ENCODE measurements at regions not wholly inside any gene's neighbourhood (a gene's known extent, or its start where the extent isn't known, plus 50 kb on each side); places are given as distances from the start of the nearest gene placed in this dataset.

DNA sequence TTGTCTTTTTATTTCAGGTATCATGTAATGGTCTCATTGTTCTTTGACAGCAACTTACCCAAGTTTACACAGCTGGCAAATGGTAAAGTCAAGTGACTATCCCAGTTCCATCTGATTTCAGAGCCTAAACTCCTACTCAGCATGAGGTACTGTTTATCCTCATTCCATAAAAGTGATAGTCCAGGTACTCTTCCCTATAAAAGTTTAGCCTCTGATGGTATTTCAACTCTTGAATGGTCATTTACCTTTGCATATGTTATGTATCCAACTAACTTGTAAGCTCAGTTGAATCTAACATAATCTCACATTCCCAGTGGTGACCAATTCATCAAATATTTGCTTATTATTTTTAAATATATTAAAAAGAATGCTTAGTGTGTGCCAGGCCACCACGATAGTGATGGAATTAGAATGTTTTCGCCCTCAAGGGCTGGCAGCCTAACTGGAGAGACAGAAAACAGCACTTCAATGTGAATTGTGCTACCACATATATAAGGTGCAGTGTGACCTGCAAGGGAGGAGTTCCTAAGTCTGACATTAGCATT lies 307.1 kb downstream of the CTH start:
- no peak overlapping the region for H3K27ac Mint-ChIP-seq
- no peak overlapping the region for H2AFZ ChIP-seq (replicated peaks)
- DNase-seq (ENCODE audit: low spot score) = no peak

DNA sequence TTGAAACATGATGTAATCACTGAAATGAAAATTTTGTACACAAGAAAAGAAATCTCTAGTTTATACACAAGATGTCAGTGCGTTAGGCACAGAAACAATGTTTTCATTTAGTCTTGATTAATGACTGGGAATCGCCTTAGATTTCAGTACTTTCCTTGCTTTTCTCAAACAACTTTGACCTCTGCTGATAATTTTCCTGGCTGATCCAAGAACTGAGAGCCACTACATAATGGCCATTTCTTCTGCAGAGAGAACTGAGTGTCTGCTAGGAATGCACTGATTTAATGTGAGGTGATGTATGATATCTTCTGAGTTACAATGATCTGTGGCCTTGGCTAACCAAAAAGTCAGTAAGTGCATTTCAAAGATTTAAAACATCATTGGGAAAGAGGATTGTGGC lies 308.1 kb downstream of the CTH start:
- no peaks in the 10 kb centered on the region for H3K4me1 Mint-ChIP-seq
- no peak overlapping the region for H2AFZ ChIP-seq (replicated peaks)
- DNase-seq (ENCODE audit: low spot score) = no peak
- no peak overlapping the region for H3K4me3 ChIP-seq
- no peaks in the 10 kb centered on the region for H3K9me3 ChIP-seq (ENCODE audit: low read depth)
- H3K27me3 ChIP-seq = no peaks in the 10 kb centered on the region
- H3K36me3 Mint-ChIP-seq = no peaks in the 10 kb centered on the region
- no peaks in the 10 kb centered on the region for H3K36me3 ChIP-seq
- H3K27ac ChIP-seq = no peak overlapping the region
- H4K20me1 ChIP-seq (ENCODE audit: low read depth) = no peaks in the 10 kb centered on the region
- H3F3A ChIP-seq (ENCODE audit: low read depth) = no peaks in the 10 kb centered on the region
- no peak for TF ChIP-seq EZH2 (IDR thresholded peaks at IDR 0.05)
- no peak overlapping the region for H3K4me3 Mint-ChIP-seq
- H3K27ac Mint-ChIP-seq = no peak overlapping the region
- no peaks in the 10 kb centered on the region for H3K27me3 Mint-ChIP-seq (ENCODE audit: insufficient read depth, low read depth)
- H3K9ac ChIP-seq = no peak overlapping the region
- H3K4me2 ChIP-seq = no peak overlapping the region
- H3K9me3 Mint-ChIP-seq = no peaks in the 10 kb centered on the region
- no peaks in the 10 kb centered on the region for H3K4me1 ChIP-seq
- H3K79me2 ChIP-seq (ENCODE audit: low read depth) = no peaks in the 10 kb centered on the region

More for the DNA sequence above, 307.1 kb downstream of the CTH start:
- Histone ChIP-seq H3F3A (ENCODE audit: low read depth) (no peaks in the 10 kb centered on the region), H3K4me1 (no peaks in the 10 kb centered on the region), H3K4me2 (no peak overlapping the region), H3K4me3 (no peak overlapping the region), H3K9ac (no peak overlapping the region), H3K27me3 (no peaks in the 10 kb centered on the region), H3K9me3 (ENCODE audit: low read depth) (no peaks in the 10 kb centered on the region), H3K79me2 (ENCODE audit: low read depth) (no peaks in the 10 kb centered on the region), H3K27ac (no peak overlapping the region), H3K36me3 (no peaks in the 10 kb centered on the region), H4K20me1 (ENCODE audit: low read depth) (no peaks in the 10 kb centered on the region)
- TF ChIP-seq EZH2 (IDR thresholded peaks at IDR 0.05) (no peak), EZH2phosphoT487 (IDR thresholded peaks at IDR 0.05) (no peak)
- TF ChIP-seq, protein P1, sequence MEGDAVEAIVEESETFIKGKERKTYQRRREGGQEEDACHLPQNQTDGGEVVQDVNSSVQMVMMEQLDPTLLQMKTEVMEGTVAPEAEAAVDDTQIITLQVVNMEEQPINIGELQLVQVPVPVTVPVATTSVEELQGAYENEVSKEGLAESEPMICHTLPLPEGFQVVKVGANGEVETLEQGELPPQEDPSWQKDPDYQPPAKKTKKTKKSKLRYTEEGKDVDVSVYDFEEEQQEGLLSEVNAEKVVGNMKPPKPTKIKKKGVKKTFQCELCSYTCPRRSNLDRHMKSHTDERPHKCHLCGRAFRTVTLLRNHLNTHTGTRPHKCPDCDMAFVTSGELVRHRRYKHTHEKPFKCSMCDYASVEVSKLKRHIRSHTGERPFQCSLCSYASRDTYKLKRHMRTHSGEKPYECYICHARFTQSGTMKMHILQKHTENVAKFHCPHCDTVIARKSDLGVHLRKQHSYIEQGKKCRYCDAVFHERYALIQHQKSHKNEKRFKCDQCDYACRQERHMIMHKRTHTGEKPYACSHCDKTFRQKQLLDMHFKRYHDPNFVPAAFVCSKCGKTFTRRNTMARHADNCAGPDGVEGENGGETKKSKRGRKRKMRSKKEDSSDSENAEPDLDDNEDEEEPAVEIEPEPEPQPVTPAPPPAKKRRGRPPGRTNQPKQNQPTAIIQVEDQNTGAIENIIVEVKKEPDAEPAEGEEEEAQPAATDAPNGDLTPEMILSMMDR (IDR thresholded peaks at IDR 0.05) = no peak
- Mint-ChIP-seq H3K4me3 (no peak overlapping the region), H3K27me3 (ENCODE audit: insufficient read depth, low read depth) (no peaks in the 10 kb centered on the region), H3K4me1 (no peaks in the 10 kb centered on the region), H3K36me3 (no peaks in the 10 kb centered on the region), H3K9me3 (no peaks in the 10 kb centered on the region)

DNA sequence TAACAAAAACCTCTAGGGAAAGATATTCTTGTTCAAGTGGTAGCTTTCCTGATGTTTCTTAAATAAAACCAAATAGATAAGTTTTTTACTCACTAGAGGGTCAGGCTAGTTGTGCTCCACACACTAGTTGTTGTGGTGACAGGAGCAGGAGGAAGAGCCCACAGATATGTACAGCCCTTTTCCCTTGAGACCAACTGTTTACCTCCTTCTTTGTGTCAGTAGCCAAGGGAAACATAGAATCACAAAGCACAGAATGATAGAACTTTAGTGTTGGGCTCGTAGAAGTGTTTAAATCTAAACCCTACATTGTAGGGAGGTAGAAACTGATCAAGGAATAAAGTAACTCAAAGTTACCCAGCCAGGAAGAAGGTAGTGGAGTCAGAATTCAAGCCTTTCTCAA lies 309.0 kb downstream of the CTH start:
- Histone ChIP-seq H3K4me2 (no peak overlapping the region), H3K4me3 (no peak overlapping the region), H3K27ac (no peak overlapping the region), H3F3A (ENCODE audit: low read depth) (no peaks in the 10 kb centered on the region), H2AFZ (replicated peaks) (no peak overlapping the region), H4K20me1 (ENCODE audit: low read depth) (no peaks in the 10 kb centered on the region), H3K4me1 (no peaks in the 10 kb centered on the region), H3K9ac (no peak overlapping the region), H3K79me2 (ENCODE audit: low read depth) (no peaks in the 10 kb centered on the region), H3K27me3 (no peaks in the 10 kb centered on the region), H3K9me3 (ENCODE audit: low read depth) (no peaks in the 10 kb centered on the region), H3K36me3 (no peaks in the 10 kb centered on the region)
- Mint-ChIP-seq H3K27ac (no peak overlapping the region), H3K9me3 (peaks cover 1% of the 10 kb centered on the region), H3K4me1 (no peaks in the 10 kb centered on the region), H3K27me3 (ENCODE audit: insufficient read depth, low read depth) (no peaks in the 10 kb centered on the region), H3K36me3 (no peaks in the 10 kb centered on the region), H3K4me3 (no peak overlapping the region)
- TF ChIP-seq, protein P1 (IDR thresholded peaks at IDR 0.05) = no peak
- no peak for DNase-seq (ENCODE audit: low spot score)

DNA sequence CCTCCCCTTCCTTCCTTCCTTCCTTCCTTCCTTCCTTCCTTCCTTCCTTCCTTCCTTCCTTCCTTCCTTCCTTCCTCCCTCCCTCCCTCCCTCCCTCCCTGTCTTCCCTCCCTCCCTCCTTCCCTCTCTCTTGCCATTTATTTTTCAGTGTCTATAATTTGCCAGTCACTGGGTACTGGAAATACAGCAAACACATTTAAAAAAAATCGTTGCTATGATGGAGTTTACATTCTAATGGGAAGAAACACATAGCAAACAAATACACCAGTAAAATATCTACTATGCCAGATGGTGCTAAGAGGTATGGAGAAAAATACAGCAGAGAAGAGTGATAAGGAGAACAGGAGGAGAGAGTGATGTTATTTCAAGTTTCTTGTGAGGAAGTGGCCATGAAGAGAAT lies 309.5 kb downstream of the CTH start:
- Histone ChIP-seq H3K27ac (no peak overlapping the region), H3K4me3 (no peak overlapping the region), H2AFZ (replicated peaks) (no peak overlapping the region), H3K27me3 (no peaks in the 10 kb centered on the region), H3K4me1 (no peaks in the 10 kb centered on the region), H3K4me2 (no peak overlapping the region), H3K36me3 (no peaks in the 10 kb centered on the region), H3K9me3 (ENCODE audit: low read depth) (no peaks in the 10 kb centered on the region), H3K79me2 (ENCODE audit: low read depth) (no peaks in the 10 kb centered on the region), H4K20me1 (ENCODE audit: low read depth) (no peaks in the 10 kb centered on the region), H3K9ac (no peak overlapping the region), H3F3A (ENCODE audit: low read depth) (no peaks in the 10 kb centered on the region)
- H3K36me3 Mint-ChIP-seq = no peaks in the 10 kb centered on the region
- no peak overlapping the region for H3K4me3 Mint-ChIP-seq
- TF ChIP-seq, protein P1 (IDR thresholded peaks at IDR 0.05) = no peak
- TF ChIP-seq EZH2 (IDR thresholded peaks at IDR 0.05) = no peak
- TF ChIP-seq EZH2phosphoT487 (IDR thresholded peaks at IDR 0.05) = no peak
- no peak overlapping the region for H3K27ac Mint-ChIP-seq
- H3K9me3 Mint-ChIP-seq = peaks cover 5% of the 10 kb centered on the region
- no peaks in the 10 kb centered on the region for H3K27me3 Mint-ChIP-seq (ENCODE audit: insufficient read depth, low read depth)
- no peak for DNase-seq (ENCODE audit: low spot score)
- H3K4me1 Mint-ChIP-seq = no peaks in the 10 kb centered on the region
